SK-N-MC (cell line): ENCODE measurements at regions not wholly inside any gene's neighbourhood (a gene's known extent, or its start where the extent isn't known, plus 50 kb on each side); places are given as distances from the start of the nearest gene placed in this dataset.

ENCODE experiments used
- DNase-seq: peaks from one replicate; pipeline ENCODE4 v3.0.0-alpha.2; 2011; ENCODE audit warnings: low read depth, low spot score
- H3K27ac ChIP-seq: fragments of 200-600 bp; sonication (generic); 2 replicates; pipeline ENCODE4 v1.5.1; 2016; ENCODE audit warnings: mixed run types
- H3K36me3 ChIP-seq: fragments of 200-600 bp; sonication (generic); 2 replicates; pipeline ENCODE4 v1.6.1; 2017; ENCODE audit warnings: antibody characterized with exemption, low read length, mixed read lengths; ENCODE audit not compliant: insufficient read depth
- H3K4me3 ChIP-seq: fragments of 200-600 bp; sonication (generic); 2 replicates; pipeline ENCODE4 v1.5.1; 2016
- H3K9ac ChIP-seq: fragments of 200-600 bp; sonication (generic); 2 replicates; pipeline ENCODE4 v1.8.0; 2017; ENCODE audit warnings: mixed run types, mixed read lengths; ENCODE audit not compliant: insufficient read length
- H3K9me3 ChIP-seq: fragments of 200-600 bp; sonication (generic); 2 replicates; pipeline ENCODE4 v1.6.1; 2017; ENCODE audit warnings: low read depth, mild to moderate bottlenecking, antibody characterized with exemption, low read length, moderate library complexity, mixed read lengths
- EZH2 ChIP-seq: fragments of 200-600 bp; sonication (generic); IDR thresholded peaks from one replicate; pipeline ENCODE4 v1.6.1; 2017; ENCODE audit warnings: antibody characterized with exemption
- FOXP2 ChIP-seq: optimal IDR thresholded peaks from 2 replicates; pipeline ENCODE3; 2011; ENCODE audit warnings: mild to moderate bottlenecking, moderate library complexity; ENCODE audit not compliant: insufficient read depth; ENCODE audit errors: extremely low read length, control extremely low read depth
- POLR2AphosphoS5 ChIP-seq: IDR thresholded peaks from 2 replicates; pipeline ENCODE4 v1.6.1; 2012; ENCODE audit warnings: mild to moderate bottlenecking, low read depth, low read length, borderline replicate concordance

GRCh38 chr12:131375972-131376345 is 334.9 kb upstream of the SFSWAP start:
- H3K27ac ChIP-seq = no peak overlapping the region
- DNase-seq = no peak
- no peak overlapping the region for H3K4me3 ChIP-seq
- no peak overlapping the region for H3K9ac ChIP-seq
- no peaks in the 10 kb centered on the region for H3K36me3 ChIP-seq
- no peaks in the 10 kb centered on the region for H3K9me3 ChIP-seq
- TF ChIP-seq POLR2AphosphoS5 = no peak
- no peak for TF ChIP-seq EZH2
- no peak for TF ChIP-seq FOXP2

- TF ChIP-seq EZH2 (no peak), FOXP2 (no peak), POLR2AphosphoS5 (no peak)
- no peaks in the 10 kb centered on the region for H3K36me3 ChIP-seq
- H3K27ac ChIP-seq = no peak overlapping the region
- H3K4me3 ChIP-seq = no peak overlapping the region
- no peak for DNase-seq
- H3K9me3 ChIP-seq = no peaks in the 10 kb centered on the region
- no peak overlapping the region for H3K9ac ChIP-seq
Observed at GRCh38 chr12:131378176-131378842, 332.6 kb upstream of the SFSWAP start.

GRCh38 chr12:131378861-131379665 is 331.8 kb upstream of the SFSWAP start:
- TF ChIP-seq FOXP2 (no peak), POLR2AphosphoS5 (no peak), EZH2 (no peak)
- H3K9me3 ChIP-seq = no peaks in the 10 kb centered on the region

GRCh38 chr12:131379738-131380137 is 331.2 kb upstream of the SFSWAP start:
- no peak overlapping the region for H3K27ac ChIP-seq
- TF ChIP-seq FOXP2 = no peak
- TF ChIP-seq EZH2 = peak; percentile 44
- no peak for DNase-seq
- no peak overlapping the region for H3K4me3 ChIP-seq
- no peak overlapping the region for H3K9ac ChIP-seq
- no peaks in the 10 kb centered on the region for H3K36me3 ChIP-seq
- no peaks in the 10 kb centered on the region for H3K9me3 ChIP-seq

More at GRCh38 chr12:131378861-131379665, 331.8 kb upstream of the SFSWAP start:
- DNase-seq = no peak
- no peak overlapping the region for H3K27ac ChIP-seq
- no peak overlapping the region for H3K4me3 ChIP-seq
- no peaks in the 10 kb centered on the region for H3K36me3 ChIP-seq
- H3K9ac ChIP-seq = no peak overlapping the region

DNA sequence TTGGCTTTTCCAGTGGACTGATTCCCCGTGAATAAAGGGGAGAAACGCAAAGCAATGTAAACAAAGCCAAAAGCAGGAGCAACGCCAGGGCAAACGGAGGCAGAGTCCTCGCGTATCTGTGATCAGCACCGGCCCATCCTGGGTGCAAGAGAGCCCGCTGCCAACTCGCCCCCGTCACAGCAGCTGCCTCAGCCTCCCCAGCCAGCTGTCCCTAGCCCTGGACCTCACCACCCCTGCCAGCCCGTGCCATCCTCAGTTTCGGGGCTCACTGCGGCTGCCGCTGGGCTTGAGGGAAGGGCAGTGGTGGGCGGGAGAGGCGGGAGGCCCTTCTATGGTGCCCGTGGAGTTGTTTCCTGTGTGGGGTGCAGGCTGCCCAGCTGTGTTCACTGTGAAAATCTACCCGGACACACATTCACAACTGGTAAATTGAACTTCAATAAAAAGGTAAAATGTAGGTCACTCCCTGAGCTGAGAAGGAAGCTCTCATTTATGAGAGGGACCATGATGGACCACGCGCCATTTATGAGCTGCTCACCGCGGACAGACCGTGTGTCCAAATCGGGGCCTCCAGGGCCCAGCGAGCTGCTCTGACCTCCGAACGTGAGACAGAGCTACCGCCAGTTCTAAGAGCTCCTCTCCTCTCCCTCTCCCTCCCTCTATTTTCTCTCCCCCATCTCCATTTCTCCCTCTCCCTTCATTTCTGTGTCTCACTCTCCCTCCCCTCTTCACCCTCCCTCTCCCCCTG is 330.5 kb upstream of the SFSWAP start:
- no peak for TF ChIP-seq POLR2AphosphoS5
- no peak for TF ChIP-seq FOXP2
- no peak for TF ChIP-seq EZH2
- Histone ChIP-seq H3K9ac (no peak overlapping the region), H3K9me3 (no peaks in the 10 kb centered on the region), H3K4me3 (no peak overlapping the region), H3K36me3 (no peaks in the 10 kb centered on the region), H3K27ac (no peak overlapping the region)
- DNase-seq = no peak

DNA sequence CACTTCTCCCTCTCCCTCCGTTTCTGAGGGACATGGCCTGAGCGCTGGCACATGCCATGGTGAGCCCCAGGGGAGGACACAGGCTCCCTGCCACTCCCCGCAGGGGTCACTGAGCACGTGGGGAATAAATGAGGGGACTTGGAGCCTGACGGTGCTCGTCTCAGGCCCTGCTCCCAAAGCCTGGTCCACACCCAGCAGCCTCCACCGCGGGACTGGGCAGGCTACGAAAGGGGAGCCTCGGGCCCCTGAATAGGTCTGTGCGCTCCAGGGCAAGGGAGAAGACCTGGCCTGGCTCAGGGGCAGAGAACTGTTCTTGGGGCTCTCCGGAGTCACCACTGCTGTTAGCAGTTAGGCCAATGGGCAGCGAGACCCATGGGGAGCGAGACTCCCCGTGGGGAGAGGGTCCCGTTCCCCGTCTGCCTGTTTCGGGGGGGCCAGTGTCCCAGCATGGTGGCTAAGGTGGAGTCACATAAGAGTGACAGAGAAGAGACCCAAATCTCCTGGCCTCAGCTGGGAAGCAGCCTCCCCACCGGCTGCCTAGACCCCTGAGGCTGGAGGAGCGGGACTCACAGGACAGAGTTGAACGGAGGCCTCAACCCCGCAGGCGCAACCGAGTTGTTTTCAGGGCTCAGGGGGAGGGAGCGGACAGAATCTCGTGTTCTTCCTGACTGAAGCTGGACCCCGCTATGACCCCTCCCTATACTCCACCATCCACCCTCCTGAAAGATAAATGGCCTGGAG is 329.8 kb upstream of the SFSWAP start:
- no peak overlapping the region for H3K9ac ChIP-seq
- DNase-seq = no peak
- H3K9me3 ChIP-seq = no peaks in the 10 kb centered on the region
- H3K36me3 ChIP-seq = no peaks in the 10 kb centered on the region
- no peak overlapping the region for H3K4me3 ChIP-seq
- H3K27ac ChIP-seq = no peak overlapping the region
- TF ChIP-seq POLR2AphosphoS5 = no peak
- TF ChIP-seq EZH2 = no peak
- TF ChIP-seq FOXP2 = no peak

DNA sequence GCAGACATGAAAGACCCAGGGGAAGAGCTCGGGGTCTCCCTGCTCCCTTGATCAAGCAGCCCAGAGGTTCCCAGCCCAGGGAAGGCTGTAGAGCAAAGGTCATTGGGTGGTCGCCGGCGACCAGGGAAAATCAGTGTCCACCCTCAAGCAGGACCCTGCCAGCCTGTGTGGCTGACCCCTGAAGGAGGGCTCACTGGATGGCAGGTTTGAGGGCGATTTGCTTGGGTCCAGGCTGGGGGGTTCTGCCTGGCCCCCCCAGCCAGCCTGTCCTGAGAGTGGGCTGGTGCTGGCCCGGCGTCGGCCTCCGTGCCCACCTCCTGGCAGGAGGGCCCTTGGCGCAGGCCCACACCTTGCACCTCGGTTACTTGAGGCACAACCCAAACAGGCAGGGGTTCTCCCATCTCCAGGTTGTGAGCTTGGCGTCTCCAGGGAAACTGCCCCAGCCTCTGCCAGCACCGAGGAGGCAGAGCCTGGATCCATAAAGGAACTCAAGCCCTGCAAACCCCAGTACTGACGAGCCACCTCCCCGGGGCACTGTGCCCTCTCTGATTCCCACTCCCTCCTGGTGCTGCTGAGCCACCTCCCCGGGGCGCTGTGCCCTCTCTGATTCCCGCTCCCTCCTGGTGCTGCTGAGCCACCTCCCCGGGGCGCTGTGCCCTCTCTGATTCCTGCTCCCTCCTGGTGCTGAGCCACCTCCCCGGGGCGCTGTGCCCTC is 329.0 kb upstream of the SFSWAP start:
- Histone ChIP-seq H3K9me3 (no peaks in the 10 kb centered on the region), H3K27ac (no peak overlapping the region), H3K4me3 (no peak overlapping the region), H3K36me3 (no peaks in the 10 kb centered on the region), H3K9ac (no peak overlapping the region)
- DNase-seq = no peak
- no peak for TF ChIP-seq POLR2AphosphoS5

- H3K36me3 ChIP-seq = no peaks in the 10 kb centered on the region
- no peak overlapping the region for H3K27ac ChIP-seq
- no peaks in the 10 kb centered on the region for H3K9me3 ChIP-seq
- H3K4me3 ChIP-seq = no peak overlapping the region
- no peak overlapping the region for H3K9ac ChIP-seq
- TF ChIP-seq EZH2 (no peak), POLR2AphosphoS5 (no peak), FOXP2 (no peak)
- DNase-seq = no peak
Observed at GRCh38 chr12:131383291-131383690, 327.6 kb upstream of the SFSWAP start.
